GM12875 (cell line): ENCODE measurements at regions not wholly inside any gene's neighbourhood (a gene's known extent, or its start where the extent isn't known, plus 50 kb on each side); places are given as distances from the start of the nearest gene placed in this dataset.

Source experiments
- H3K4me3 ChIP-seq: one replicate; pipeline ENCODE4 v1.5.1; 2011; ENCODE audit warnings: low read depth, low read length, control low read depth
- TF ChIP-seq, protein P1 (sequence below): IDR thresholded peaks from 2 replicates; pipeline ENCODE4 v1.5.1; 2011; ENCODE audit warnings: low read depth, mild to moderate bottlenecking, control low read depth, inconsistent platforms, low read length, moderate library complexity, borderline replicate concordance; ENCODE audit not compliant: insufficient read depth

DNA sequence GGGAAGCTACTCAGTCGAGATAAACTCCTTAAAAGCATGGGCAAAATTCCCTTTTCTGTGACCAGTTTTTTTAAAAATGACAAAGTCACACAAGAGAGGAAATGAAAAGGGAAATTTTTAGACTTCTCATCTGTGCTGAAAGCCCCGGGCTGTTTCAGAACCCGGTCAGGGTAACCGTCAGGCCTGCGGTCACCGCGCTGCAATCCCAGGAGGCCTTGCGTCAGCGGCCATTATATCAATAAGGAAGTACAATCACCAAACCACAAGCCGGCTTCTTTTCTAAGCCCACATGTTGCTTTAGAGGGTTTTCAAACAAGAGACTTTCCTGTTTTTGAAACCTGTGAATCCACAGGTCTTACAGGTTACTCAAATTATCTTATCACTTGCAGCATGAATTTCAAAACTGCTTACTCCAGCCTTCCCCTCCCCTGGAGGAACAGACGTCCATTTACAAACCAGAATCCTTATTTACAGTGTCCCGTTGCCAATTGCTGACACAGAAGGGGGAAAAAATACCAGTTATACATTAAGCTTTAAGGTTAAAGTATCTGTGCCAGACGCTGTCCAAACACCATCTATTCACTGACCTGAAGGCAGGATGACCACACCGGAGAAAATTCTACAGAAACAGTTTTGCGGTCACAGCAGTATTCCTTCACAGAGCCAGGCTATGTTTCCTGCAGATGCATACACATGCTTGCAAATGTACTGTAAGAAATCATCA is 165.3 kb downstream of the TOMM20 start:
- TF ChIP-seq, protein P1, sequence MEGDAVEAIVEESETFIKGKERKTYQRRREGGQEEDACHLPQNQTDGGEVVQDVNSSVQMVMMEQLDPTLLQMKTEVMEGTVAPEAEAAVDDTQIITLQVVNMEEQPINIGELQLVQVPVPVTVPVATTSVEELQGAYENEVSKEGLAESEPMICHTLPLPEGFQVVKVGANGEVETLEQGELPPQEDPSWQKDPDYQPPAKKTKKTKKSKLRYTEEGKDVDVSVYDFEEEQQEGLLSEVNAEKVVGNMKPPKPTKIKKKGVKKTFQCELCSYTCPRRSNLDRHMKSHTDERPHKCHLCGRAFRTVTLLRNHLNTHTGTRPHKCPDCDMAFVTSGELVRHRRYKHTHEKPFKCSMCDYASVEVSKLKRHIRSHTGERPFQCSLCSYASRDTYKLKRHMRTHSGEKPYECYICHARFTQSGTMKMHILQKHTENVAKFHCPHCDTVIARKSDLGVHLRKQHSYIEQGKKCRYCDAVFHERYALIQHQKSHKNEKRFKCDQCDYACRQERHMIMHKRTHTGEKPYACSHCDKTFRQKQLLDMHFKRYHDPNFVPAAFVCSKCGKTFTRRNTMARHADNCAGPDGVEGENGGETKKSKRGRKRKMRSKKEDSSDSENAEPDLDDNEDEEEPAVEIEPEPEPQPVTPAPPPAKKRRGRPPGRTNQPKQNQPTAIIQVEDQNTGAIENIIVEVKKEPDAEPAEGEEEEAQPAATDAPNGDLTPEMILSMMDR, result no peak
- no peak overlapping the region for H3K4me3 ChIP-seq

DNA sequence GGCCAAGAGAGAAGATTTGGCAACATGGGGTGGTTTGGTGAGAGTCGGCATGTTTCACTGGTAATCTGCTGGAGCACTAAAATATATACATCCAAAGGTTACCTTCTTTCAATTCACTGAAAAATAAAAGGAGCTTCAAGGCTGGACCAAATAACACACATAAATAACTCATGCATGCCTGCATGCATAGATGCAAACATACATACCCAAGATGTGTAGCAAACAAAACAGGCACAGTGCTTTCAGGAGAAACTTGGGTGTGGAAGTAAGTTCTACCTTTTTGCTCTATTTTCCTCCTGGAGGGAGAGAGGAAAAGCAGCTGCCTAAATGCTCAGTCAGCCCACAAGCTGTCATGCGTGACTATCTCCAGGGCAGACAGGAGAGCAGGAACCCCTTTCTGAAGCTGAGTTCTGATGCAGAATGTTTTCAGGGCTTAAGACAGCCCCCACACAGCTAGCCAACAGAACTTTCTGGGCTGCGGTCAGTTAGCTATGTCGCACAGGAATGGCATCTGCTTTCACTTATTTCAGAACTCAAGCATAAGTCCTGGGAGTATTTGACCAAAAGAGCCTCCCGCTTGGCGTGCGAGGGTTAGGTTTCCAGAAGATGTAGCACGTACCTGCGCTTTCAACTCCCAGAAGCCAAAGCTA is 166.2 kb downstream of the TOMM20 start:
- TF ChIP-seq, protein P1, result no peak
- peak overlapping the region; percentile 2 for H3K4me3 ChIP-seq

DNA sequence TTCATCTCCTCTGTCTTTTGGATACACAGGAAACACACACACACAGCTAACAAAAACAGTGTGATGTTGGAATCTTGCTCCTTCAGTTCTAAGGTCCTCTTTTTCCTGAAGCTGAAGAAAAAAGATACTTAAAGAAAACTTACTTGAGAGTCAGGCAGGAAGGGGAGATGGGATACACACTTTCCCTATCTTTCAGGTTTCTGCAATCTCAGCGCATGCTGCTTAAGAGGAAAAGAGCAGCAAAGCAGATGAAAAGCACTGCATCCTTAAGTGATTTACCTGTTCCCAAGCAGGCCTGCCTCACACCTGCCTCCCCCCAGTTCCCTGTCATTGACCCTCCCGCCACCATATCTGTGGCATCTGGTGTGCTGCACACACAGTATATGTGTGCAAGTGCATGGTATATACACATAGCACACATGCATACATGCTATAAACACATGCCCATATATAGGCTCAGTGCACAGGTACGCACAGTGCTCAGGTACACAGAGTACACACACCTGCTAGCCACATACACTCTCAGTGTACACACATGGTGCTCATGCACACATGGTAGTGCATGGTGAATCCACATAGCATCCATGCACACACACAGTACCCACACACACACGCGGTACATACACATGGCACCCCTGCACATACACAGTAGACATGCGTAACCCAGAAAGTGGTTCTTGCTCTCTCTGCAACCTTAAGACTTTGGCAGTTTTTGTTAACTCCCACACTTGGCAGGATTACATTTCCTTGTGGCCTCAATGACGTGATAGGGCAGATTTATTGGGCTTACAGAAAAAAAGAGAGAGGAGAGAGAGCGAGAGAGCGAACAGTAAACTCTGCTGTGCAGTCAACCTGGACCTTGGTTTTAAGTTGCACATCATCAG is 166.9 kb downstream of the TOMM20 start:
- peak overlapping the region; percentile 2 for H3K4me3 ChIP-seq
- TF ChIP-seq, protein P1, result no peak

DNA sequence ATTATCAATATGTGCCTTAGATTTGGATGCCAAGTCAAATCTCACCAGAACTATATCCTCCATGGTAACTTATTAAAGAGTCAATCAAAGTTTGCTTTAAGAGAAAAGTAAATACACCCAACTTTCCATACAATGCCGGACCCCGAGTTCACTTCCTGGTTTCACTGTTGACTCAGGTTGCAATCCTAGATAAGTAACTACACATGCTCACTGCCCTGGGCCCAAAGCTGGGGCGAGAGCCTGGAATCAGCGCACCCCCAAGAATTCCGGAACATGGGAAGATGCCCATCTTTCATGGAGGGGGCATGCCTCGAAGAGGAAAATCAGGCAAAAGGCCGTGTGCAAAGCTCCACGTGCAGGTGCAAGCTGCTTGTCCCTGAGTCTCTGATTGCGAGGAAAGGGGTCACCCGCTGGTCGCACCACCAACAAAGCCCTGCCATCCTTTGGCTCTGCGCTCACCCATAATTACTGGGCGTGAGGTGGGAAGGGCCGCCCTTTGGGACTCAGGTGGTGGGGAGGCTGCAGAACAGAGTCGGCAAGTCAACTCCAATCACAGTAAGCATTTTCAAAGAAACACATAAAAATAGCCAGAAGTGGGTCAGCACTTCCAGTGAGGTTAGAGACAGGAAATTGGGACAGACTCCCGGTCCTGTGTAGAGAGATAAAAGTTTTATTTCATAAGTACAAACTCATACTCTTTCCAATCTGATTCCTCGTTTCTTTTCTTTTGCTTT is 167.7 kb downstream of the TOMM20 start:
- TF ChIP-seq, protein P1, result no peak
- no peak overlapping the region for H3K4me3 ChIP-seq

DNA sequence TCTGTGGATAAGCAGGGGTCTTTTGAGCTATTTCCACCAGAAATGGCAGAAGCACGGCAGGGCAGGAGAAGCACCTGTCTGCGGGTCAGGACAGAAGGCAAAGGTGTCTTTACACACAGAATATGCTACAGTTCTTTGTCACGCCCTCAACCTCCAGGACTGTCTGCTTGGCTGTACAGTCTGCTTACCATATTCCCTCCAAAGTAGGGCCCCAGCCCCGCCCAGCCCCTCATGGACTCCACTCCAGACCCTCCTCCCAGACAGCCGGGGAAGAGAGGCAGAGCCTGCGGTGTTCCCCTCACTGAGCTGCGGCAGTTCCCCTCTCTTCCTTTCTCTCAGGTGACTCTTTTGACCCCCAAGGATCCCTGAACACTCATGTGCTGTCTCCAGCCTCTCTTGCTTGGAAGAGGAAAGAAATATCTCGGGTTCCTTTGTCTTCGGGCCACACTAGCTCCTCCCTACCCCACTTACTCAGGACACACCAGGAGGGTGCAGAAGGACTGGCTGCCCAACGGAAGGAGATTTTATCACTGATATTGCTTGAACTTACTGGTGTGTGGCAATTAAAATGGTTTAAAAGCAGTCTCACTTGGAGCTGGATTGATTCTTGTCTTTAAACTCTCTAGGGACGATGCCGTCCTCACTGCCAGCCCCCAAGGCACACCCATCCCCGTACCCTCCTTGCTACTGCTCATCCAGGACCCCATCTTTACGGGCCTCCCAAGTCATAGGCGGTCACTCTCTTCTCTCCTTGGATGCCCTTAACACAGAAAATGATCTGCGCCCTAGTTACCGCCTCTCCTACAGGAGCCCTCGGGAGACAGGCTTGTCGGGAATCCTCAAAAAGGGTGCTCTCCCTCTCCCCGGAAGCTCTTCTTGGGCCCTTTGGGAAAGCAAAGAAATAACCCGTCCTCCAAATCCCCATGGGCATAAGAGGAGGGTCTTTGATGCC is 169.7 kb downstream of the TOMM20 start:
- H3K4me3 ChIP-seq, result no peak overlapping the region
- TF ChIP-seq, protein P1, result no peak
